GM10266 (cell line): ENCODE measurements at regions not wholly inside any gene's neighbourhood (a gene's known extent, or its start where the extent isn't known, plus 50 kb on each side); places are given as distances from the start of the nearest gene placed in this dataset.

Experiments
- DNase-seq: peaks from one replicate; pipeline ENCODE4 v3.0.0; 2012; ENCODE audit errors: extremely low spot score
- TF ChIP-seq, protein P1 (sequence below): IDR thresholded peaks from 2 replicates; pipeline ENCODE4 v1.5.1; 2012; ENCODE audit warnings: mild to moderate bottlenecking, low read depth; ENCODE audit not compliant: control insufficient read depth, insufficient read depth; ENCODE audit errors: missing control alignments

DNA sequence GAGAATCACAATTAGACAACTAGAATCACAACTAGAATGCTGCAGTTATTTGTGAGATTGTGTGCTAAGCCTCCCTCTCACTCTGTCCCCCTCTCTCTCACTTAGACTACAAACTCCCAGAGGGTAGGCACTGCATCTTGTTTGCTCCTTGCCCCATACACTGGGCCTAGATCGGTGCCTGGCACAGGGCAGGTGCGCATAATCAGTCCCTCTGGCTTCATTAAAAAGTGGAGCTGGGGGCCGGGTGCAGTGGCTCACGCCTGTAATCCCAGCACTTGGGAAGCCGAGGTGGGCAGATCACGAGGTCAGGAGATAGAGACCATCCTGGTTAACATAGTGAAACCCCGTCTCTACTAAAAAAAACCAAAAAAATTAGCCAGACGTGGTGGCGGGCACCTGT lies 456.8 kb downstream of the MIAT start:
- no peak for DNase-seq
- TF ChIP-seq, protein P1, sequence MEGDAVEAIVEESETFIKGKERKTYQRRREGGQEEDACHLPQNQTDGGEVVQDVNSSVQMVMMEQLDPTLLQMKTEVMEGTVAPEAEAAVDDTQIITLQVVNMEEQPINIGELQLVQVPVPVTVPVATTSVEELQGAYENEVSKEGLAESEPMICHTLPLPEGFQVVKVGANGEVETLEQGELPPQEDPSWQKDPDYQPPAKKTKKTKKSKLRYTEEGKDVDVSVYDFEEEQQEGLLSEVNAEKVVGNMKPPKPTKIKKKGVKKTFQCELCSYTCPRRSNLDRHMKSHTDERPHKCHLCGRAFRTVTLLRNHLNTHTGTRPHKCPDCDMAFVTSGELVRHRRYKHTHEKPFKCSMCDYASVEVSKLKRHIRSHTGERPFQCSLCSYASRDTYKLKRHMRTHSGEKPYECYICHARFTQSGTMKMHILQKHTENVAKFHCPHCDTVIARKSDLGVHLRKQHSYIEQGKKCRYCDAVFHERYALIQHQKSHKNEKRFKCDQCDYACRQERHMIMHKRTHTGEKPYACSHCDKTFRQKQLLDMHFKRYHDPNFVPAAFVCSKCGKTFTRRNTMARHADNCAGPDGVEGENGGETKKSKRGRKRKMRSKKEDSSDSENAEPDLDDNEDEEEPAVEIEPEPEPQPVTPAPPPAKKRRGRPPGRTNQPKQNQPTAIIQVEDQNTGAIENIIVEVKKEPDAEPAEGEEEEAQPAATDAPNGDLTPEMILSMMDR, result no peak

DNA sequence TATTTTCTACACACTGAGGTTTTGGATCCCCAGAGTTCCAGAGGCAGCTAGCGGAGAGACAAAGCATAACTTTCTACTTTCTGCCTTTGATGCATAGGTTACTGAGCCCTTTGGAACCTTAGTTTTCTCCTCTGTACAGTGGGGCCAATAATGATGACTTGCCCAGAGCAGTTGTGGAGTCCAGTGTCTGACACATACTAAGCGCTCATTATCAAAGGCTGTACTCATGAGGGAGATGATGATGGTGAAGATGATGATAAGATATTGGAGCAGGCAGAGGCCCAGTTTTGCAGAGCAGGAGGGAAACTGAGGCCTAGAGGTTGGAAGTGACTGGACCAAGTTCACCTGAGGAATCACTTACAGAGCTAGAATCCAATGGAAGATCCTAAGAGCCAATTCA lies 458.0 kb downstream of the MIAT start:
- no peak for DNase-seq
- TF ChIP-seq, protein P1, result no peak

DNA sequence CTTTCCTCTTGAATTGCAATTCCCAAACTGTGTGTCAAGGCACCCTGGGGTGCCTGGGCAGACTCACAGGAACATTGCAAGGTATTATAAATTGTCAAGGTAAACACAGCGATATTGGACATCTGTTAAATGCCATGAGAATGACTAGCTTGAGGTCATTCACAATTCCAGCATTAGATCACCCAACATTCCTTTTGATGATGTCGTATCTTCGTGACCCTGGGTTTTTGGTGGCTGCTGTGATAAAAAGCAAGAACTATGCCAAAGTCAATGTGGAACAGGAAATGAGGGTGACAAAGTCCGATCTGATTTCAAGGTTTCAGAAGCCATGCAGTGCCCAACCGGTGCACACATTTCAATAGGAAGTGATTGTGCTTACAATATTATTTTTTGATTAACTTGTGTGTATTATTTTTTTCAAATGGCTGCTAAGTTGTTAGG lies 458.4 kb downstream of the MIAT start:
- TF ChIP-seq, protein P1, result no peak

DNA sequence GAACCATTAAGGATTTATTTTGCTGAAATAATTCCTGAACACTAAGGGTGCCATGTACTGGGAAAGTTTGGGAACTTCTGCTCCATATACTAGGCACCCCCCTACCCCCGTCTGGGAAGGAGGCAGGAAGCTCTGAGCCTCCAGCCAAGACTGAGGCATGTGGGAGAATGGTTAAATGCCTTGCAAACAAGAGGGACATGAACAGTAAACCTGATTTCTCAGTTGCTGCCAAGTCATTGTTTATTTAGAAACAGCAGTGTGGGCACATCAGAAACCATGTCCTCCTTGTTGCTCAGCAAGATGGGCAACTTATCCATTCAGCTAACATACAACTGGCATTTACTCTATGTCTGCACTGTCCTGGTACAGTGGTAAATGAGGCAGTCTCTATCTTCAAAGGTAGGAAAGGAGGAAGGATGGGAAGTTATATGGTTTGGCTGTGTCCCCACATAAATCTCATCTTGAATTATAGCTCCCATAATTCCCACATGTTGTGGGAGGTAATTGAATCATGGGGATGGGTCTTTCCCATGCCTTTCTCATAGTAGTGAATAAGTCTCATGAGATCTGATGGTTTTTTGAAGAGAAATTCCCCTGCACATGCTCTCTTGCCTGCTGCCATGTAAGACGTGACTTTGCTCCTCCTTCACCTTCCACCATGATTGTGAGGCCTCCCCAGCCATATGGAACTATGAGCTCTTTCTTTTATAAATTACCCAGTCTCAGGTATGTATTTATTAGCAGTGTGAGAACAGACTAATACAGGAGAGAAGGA lies 459.1 kb downstream of the MIAT start:
- TF ChIP-seq, protein P1, result no peak
- no peak for DNase-seq

More for the DNA sequence above, 458.4 kb downstream of the MIAT start:
- no peak for DNase-seq

DNA sequence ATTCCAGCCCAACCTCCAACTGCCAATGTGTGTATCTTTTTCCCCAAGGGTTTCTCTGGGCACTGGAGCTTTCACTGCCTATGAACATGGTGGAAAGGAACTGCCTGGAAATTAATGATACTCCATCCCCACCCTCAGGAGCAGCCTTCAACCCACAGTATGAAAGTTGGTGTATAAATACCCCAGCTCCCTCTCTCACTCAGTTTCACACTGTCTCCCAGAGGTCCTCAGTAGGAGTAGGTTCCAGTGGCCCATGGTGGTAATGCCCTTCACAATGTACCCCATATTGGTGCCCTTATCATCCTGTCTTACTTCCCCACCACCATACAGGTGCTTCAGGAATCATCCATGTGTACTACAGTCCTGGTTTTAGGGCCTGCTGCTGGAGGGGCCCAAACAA lies 462.6 kb downstream of the MIAT start:
- TF ChIP-seq, protein P1, result no peak
- no peak for DNase-seq

DNA sequence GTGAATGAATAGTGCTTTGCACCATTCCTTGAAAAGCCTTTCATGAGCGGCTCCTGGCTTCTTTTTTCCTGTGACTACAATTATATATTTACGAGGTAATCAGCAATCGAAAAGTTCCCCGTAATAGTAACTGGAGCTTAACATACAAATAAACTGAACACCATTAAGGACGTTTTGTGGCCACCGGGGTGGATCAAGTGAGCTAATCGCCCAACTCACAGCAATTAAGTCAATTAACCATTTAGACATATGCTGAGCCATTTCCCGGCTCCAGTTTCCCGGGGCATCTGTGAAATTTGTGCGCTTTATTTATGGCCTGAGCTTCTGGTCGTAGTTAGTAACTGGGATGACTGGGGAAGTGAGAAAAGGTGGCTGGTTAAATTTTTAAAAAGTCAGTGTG lies 465.2 kb downstream of the MIAT start:
- TF ChIP-seq, protein P1, result no peak
- no peak for DNase-seq

DNA sequence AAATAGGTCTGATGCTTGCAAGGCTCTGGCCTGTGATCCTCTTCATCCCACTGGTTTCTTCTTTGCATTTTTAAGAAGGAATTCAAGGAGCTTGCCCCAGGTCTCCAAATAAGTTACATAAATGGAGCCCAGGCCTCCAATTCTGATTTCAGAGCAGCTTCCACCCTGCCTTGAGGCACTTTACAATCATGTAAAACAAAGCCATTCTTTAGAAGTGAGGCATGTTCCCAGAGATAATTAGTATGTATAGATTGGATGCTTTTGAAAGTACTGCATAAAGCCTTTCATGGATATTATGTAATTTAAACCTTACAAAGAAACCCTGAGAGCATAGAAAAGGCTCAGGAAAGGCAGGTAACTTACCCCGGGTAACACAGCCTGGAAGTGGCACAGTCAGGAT lies 466.5 kb downstream of the MIAT start:
- TF ChIP-seq, protein P1, result no peak
- DNase-seq, result no peak
